Small intestine (tissue), 7 donors: ENCODE measurements at regions not wholly inside any gene's neighbourhood (a gene's known extent, or its start where the extent isn't known, plus 50 kb on each side); places are given as distances from the start of the nearest gene placed in this dataset.

Experiments
- DNase-seq, 2 donors: peaks; one replicate each; pipeline versions ENCODE4 v3.0.0 to v3.0.0-alpha.2; 2013
- FAIRE-seq: peaks from 2 replicates; lab custom pipeline; 2012; peaks lifted over from hg19 to GRCh38; lab: Jason Lieb, UNC
- H3K27ac ChIP-seq, 3 donors: one replicate each; pipeline ENCODE4 v1.5.1; 2013; ENCODE audit warnings: low read length in 2 of 3, mild to moderate bottlenecking in 2 of 3, control low read depth in 1 of 3, inconsistent platforms in 1 of 3, low read depth in 1 of 3, moderate library complexity in 1 of 3
- H3K27me3 ChIP-seq, 3 donors: one replicate each; pipeline ENCODE4 v1.6.1; 2013; ENCODE audit warnings: low read length in 3 of 3, inconsistent platforms in 1 of 3; ENCODE audit not compliant: control insufficient read depth in 3 of 3, insufficient read depth in 3 of 3
- H3K36me3 ChIP-seq, 3 donors: one replicate each; pipeline ENCODE4 v1.6.1; 2013; ENCODE audit warnings: low read length in 3 of 3, inconsistent platforms in 1 of 3, low read depth in 1 of 3, mild to moderate bottlenecking in 1 of 3, moderate library complexity in 1 of 3; ENCODE audit not compliant: control insufficient read depth in 3 of 3, insufficient read depth in 2 of 3
- H3K4me1 ChIP-seq, 3 donors: one replicate each; pipeline ENCODE4 v1.6.1; 2013; ENCODE audit warnings: low read length in 2 of 3, inconsistent platforms in 1 of 3, low read depth in 1 of 3, mild to moderate bottlenecking in 1 of 3, moderate library complexity in 1 of 3; ENCODE audit not compliant: control insufficient read depth in 3 of 3, insufficient read depth in 2 of 3
- H3K4me3 ChIP-seq, 3 donors: one replicate each; pipeline ENCODE4 v1.5.1; 2013; ENCODE audit warnings: low read length in 3 of 3, control low read depth in 1 of 3, inconsistent platforms in 1 of 3, low read depth in 1 of 3, mild to moderate bottlenecking in 1 of 3, moderate library complexity in 1 of 3
- H3K9me3 ChIP-seq, 2 donors: one replicate each; pipeline ENCODE4 v1.6.1; 2013; ENCODE audit warnings: low read depth in 1 of 2, low read length in 1 of 2; ENCODE audit not compliant: control insufficient read depth in 2 of 2, insufficient read depth in 1 of 2
- WGBS, 3 donors: extraction: QIAGEN DNeasy Blood & Tissue Kit; methylation state at CpG; one replicate each; pipeline ENCODE4 v1.1.7; 2013; 5-methylcytosine and 5-hydroxymethylcytosine counted together
- donor health status: healthy with polysubstance abuse.
- donor health status: control.
- donor health status: control.
- donor health status: Bipolar disorder and iron deficiency.
- donor health status: healthy.

DNA sequence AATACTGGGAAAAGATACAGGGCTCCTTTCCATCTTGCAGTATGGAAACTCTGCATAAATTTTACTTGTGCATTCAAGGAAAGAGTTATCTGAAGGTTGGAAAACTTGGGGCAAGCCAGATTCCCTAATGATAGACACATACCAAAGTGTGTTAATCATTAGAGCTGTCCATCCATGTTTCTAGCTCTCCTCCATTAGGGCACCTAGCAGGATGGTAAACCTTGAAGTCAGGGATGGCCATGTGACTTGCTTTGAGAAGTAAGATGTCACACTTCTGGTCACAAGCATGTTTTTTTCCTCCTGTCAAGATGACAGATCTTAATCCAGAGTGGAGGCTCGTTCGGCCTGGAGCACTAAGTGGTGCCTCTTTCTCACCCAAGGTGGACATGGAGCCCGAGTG is 241.9 kb upstream of the RUNX1 start:
- DNase-seq: no peak
- Histone ChIP-seq H3K36me3 (peaks cover 0 to 2% (median 0%) of the 10 kb centered on the region in 3 donors), H3K4me1 (peaks cover 0 to 10% (median 0%) of the 10 kb centered on the region in 3 donors), H3K9me3 (peaks cover 0 to 5% of the 10 kb centered on the region in 2 donors), H3K27me3 (no peaks in the 10 kb centered on the region), H3K4me3 (no peak overlapping the region), H3K27ac (no peak overlapping the region)
- WGBS, 3 donors: 87 to 93% (median 88%) methylated on average over 3 of the region's 3 CpGs
- FAIRE-seq: no peak

DNA sequence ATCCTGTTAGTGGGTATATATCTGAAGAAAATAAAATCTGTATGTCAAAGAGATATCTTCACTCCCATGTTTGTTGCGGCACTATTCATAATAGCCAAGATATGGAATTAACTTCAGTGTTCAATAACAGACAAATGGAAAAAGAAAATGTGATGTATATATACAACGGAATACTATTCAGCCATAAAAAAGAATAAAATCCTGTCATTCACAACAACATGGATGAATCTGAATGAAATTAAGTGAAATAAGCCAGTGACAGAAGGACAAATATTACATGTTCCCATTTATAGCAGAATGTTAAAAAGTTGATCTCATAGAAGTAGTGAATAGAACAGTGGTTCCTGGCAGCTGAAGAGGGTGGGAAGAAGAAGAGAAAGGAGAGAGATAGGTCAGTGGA is 239.1 kb upstream of the RUNX1 start:
- H3K4me3 ChIP-seq: no peak overlapping the region
- H3K4me1 ChIP-seq: no peaks in the 10 kb centered on the region
- peaks cover 0 to 5% of the 10 kb centered on the region in 2 donors for H3K9me3 ChIP-seq
- DNase-seq (no peak), FAIRE-seq (no peak)
- H3K27ac ChIP-seq: no peak overlapping the region
- H3K36me3 ChIP-seq: peaks cover 0 to 2% (median 0%) of the 10 kb centered on the region in 3 donors
- no peaks in the 10 kb centered on the region for H3K27me3 ChIP-seq
- WGBS, 3 donors: 94 to 99% (median 96%) methylated on average over 2 of the region's 2 CpGs

DNA sequence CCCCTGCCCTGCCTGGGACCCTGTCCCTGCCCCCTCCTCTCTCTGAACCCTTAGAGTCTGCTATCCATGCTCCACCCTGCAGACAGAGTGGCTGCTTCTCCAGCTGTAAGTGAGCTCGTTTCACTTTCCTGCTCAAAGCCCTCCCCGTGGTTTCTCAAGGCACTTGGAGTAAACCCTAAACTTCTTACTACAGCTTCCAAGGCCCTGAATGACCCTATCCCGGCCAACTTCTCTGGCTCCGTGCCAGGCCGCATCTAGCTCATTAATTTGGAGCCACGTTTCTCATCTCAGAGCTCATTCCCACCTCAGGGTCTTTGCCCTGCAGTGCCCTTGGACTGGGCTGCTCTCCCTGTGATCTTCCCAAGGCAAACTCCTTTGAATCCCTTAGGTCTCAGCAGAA is 235.1 kb upstream of the RUNX1 start:
- no peak for DNase-seq
- H3K4me3 ChIP-seq: no peak overlapping the region
- H3K9me3 ChIP-seq: peaks cover 0 to 5% of the 10 kb centered on the region in 2 donors
- FAIRE-seq: no peak
- H3K27ac ChIP-seq: no peak overlapping the region
- whole genome bisulfite sequencing, 3 donors: 38 to 41% (median 40%) methylated on average over 6 of the region's 6 CpGs
- peaks cover 0 to 2% (median 0%) of the 10 kb centered on the region in 3 donors for H3K36me3 ChIP-seq
- H3K27me3 ChIP-seq: no peaks in the 10 kb centered on the region
- H3K4me1 ChIP-seq: no peaks in the 10 kb centered on the region

DNA sequence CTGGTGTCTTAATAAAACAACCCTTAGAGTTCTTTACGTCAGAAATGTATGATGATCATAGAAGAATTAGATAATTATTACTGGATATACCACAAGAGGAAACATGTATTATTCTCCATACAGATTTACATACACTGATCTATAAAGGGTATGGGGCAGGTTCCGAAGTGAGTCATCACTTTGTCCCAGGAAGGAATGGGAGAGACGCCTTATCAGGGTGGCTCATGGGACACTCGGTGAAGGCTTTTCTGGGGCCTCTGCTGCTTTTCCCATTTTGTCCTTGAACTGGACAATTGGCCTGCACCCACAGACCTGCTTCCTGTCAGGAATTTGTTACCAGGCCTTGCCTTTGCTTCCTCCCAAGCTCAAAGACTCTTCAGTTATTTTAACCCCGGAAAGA is 233.8 kb upstream of the RUNX1 start:
- H3K27me3 ChIP-seq: no peaks in the 10 kb centered on the region
- H3K36me3 ChIP-seq: peaks cover 0 to 2% (median 0%) of the 10 kb centered on the region in 3 donors
- H3K4me3 ChIP-seq: no peak overlapping the region
- no peaks in the 10 kb centered on the region for H3K4me1 ChIP-seq
- no peak for FAIRE-seq
- DNase-seq: no peak
- H3K27ac ChIP-seq: no peak overlapping the region
- H3K9me3 ChIP-seq: peaks cover 0 to 5% of the 10 kb centered on the region in 2 donors
- 82 to 86% (median 84%) methylated on average over 5 of the region's 5 CpGs for WGBS, 3 donors

DNA sequence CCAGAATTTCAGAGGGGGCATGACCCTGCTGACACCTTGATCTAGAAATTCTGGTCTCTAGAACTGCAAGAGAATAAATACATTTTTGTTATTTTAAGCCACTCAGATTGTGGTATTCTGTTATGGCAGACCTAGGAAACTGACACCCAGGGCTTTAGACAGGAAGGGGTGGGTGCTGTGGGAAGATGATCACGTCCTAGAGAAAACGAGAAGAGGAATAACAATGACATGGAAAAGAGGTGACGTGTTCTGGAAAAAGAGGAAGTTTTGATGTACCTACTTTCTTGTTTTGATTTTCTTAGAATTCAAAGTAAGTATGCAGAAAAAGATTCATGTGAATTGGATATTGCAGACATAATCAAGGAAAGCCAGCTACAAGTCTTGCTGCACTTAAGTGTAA is 232.9 kb upstream of the RUNX1 start:
- WGBS, 3 donors: 50 to 89% (median 66%) methylated on average over 3 of the region's 3 CpGs
- no peaks in the 10 kb centered on the region for H3K27me3 ChIP-seq
- FAIRE-seq: no peak

DNA sequence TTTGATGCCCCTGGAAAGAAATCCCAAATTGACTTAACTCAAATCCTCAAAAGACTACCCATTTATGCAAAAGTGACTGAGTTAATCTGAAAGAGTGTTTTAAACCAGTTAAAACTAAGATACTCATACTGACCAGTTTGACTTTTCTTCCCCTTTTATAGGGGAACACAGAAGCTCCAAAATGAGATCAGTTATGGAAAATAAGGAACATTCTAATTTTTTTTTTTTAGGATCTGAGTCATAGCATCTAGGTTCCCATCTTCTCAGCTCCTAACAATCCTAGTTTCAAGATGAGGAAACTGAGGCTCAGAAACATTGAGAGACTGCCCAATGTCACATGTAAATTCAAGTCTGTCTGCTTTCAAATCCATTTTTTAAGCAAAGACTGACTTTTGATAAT is 231.1 kb upstream of the RUNX1 start:
- H3K27ac ChIP-seq: no peak overlapping the region
- DNase-seq: no peak
- H3K36me3 ChIP-seq: no peaks in the 10 kb centered on the region
- no peaks in the 10 kb centered on the region for H3K27me3 ChIP-seq
- H3K4me3 ChIP-seq: no peak overlapping the region
- FAIRE-seq: no peak
- H3K4me1 ChIP-seq: no peaks in the 10 kb centered on the region
- no peaks in the 10 kb centered on the region for H3K9me3 ChIP-seq

More for the DNA sequence above, 232.9 kb upstream of the RUNX1 start:
- Histone ChIP-seq H3K9me3 (peaks cover 0 to under 1% of the 10 kb centered on the region in 2 donors), H3K27ac (no peak overlapping the region), H3K36me3 (no peaks in the 10 kb centered on the region), H3K4me3 (no peak overlapping the region), H3K4me1 (no peaks in the 10 kb centered on the region)
- no peak for DNase-seq

DNA sequence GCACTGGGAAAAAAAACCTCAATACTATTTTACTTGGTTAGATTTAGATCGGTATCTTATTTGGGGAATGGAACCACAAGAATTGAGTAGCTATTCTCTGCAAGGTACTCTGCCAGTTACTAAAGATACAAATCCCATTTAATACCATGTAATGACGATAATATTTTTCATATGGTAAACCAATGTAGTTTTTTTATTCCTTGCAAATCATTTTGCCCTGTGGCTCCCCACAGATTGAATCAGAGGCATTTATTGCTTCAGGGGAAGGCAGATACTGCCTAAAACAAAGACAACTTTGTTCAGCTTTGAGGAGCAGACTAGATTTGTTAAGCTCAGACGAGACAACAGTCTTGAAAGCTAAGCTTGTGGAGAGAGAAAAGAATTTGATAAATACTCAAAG is 226.7 kb upstream of the RUNX1 start:
- DNase-seq: no peak
- Histone ChIP-seq H3K4me3 (no peak overlapping the region), H3K4me1 (peaks cover 0 to 19% (median 2%) of the 10 kb centered on the region in 3 donors), H3K27me3 (no peaks in the 10 kb centered on the region), H3K27ac (no peak overlapping the region), H3K9me3 (peaks cover 2 to 3% of the 10 kb centered on the region in 2 donors), H3K36me3 (no peaks in the 10 kb centered on the region)
- FAIRE-seq: no peak
- 20 to 64% (median 41%) methylated on average over 3 of the region's 3 CpGs for WGBS, 3 donors

DNA sequence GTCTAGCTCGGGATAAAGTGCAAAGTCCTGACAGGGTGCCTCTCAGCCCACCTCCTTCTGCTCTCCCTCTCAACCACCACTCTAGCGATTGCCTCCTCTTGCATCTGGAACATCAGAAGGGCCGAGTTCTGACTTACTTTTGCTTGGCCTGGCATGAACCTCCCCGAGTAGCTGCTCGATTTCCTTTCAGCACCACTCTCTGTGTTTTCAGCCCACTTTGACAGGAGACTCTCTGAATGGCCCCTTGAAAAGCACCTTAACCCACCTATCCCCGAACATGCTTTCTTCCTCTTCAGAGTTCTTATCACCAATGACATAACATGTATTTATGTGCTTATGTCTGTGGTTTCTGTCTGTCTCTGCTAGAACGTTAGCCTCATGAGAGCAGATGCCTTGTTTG is 225.8 kb upstream of the RUNX1 start:
- H3K27ac ChIP-seq: peak overlapping the region in 1 of 3 donors; percentile 29
- FAIRE-seq: no peak
- 56 to 66% (median 61%) methylated on average over 7 of the region's 7 CpGs for WGBS, 3 donors

DNA sequence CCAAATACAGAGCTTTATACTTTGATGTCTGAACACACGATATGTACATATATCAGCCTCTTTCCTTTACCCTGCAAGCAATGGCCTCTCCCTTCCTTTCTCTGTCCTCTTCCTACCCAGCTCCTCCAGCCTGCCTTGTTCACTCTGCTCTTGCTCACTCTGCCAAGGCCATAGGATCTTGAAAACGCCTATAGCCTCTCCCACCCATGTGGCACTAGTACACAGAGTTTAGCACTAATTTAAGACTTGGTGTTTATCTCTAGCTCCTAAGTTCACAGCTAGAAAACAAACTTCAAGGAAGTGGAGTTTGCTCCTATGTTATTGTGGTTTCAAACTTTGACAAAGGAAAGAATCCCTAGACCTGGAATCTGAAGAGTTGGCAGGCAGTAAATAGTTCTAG is 225.0 kb upstream of the RUNX1 start:
- WGBS, 3 donors: 23 to 58% (median 31%) methylated on average over 2 of the region's 2 CpGs
- no peaks in the 10 kb centered on the region for H3K27me3 ChIP-seq
- peak; percentile 38 to 72 for DNase-seq
- H3K36me3 ChIP-seq: no peaks in the 10 kb centered on the region
- H3K27ac ChIP-seq: peak overlapping the region in 2 of 3 donors; percentile 3 to 29
- peaks cover 0 to 19% (median 2%) of the 10 kb centered on the region in 3 donors for H3K4me1 ChIP-seq
- no peak for FAIRE-seq
- peaks cover 2 to 3% of the 10 kb centered on the region in 2 donors for H3K9me3 ChIP-seq
- H3K4me3 ChIP-seq: no peak overlapping the region

More for the DNA sequence above, 225.8 kb upstream of the RUNX1 start:
- peaks cover 2 to 3% of the 10 kb centered on the region in 2 donors for H3K9me3 ChIP-seq
- H3K36me3 ChIP-seq: no peaks in the 10 kb centered on the region
- DNase-seq: no peak
- H3K4me3 ChIP-seq: no peak overlapping the region
- no peaks in the 10 kb centered on the region for H3K27me3 ChIP-seq
- peaks cover 0 to 19% (median 2%) of the 10 kb centered on the region in 3 donors for H3K4me1 ChIP-seq
